Hepatocyte (in vitro differentiated cells): ENCODE measurements at regions not wholly inside any gene's neighbourhood (a gene's known extent, or its start where the extent isn't known, plus 50 kb on each side); places are given as distances from the start of the nearest gene placed in this dataset.

ENCODE experiments used
- EZH2 ChIP-seq: fragments of 200-600 bp; sonication (generic); IDR thresholded peaks from 2 replicates; pipeline ENCODE4 v1.6.1; 2016; ENCODE audit warnings: antibody characterized with exemption, mild to moderate bottlenecking, borderline replicate concordance
- EZH2phosphoT487 ChIP-seq: fragments of 200-600 bp; sonication (generic); IDR thresholded peaks from one replicate; pipeline ENCODE4 v1.6.1; 2018; ENCODE audit warnings: antibody characterized with exemption, mild to moderate bottlenecking, low read depth, moderate library complexity; ENCODE audit not compliant: unreplicated experiment, severe bottlenecking
- TF ChIP-seq, protein P1 (sequence below): fragments of 200-600 bp; sonication (generic); IDR thresholded peaks from 2 replicates; pipeline ENCODE4 v1.5.1; 2016; ENCODE audit warnings: antibody characterized with exemption, mild to moderate bottlenecking; ENCODE audit not compliant: poor library complexity

DNA sequence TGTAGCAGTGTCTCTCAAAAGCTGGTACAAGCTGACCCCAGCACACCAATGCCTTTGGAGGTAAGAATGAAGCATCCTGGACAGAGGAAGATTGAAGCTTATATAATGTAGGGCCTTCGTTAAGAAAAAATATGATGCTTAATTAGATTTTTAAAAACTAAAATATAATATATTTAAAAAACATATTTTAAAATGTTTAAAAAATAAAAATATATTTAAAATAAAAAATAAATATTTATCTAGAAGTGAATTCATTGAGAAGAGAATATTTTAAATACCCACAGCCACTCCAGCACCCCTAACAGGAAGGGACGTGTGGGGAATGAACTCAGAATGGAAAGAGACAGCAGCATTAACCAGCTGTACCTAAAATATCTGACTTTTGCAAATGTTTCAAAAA, 65.1 kb upstream of the DDX53 start:
- TF ChIP-seq, protein P1, sequence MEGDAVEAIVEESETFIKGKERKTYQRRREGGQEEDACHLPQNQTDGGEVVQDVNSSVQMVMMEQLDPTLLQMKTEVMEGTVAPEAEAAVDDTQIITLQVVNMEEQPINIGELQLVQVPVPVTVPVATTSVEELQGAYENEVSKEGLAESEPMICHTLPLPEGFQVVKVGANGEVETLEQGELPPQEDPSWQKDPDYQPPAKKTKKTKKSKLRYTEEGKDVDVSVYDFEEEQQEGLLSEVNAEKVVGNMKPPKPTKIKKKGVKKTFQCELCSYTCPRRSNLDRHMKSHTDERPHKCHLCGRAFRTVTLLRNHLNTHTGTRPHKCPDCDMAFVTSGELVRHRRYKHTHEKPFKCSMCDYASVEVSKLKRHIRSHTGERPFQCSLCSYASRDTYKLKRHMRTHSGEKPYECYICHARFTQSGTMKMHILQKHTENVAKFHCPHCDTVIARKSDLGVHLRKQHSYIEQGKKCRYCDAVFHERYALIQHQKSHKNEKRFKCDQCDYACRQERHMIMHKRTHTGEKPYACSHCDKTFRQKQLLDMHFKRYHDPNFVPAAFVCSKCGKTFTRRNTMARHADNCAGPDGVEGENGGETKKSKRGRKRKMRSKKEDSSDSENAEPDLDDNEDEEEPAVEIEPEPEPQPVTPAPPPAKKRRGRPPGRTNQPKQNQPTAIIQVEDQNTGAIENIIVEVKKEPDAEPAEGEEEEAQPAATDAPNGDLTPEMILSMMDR, result no peak
- TF ChIP-seq EZH2phosphoT487 (no peak), EZH2 (no peak)
